ENCODE measurements at regions not wholly inside any gene's neighbourhood (a gene's known extent, or its start where the extent isn't known, plus 50 kb on each side); places are given as distances from the start of the nearest gene placed in this dataset.
"Not testable (repeated sequence)": the region's sequence is repeated elsewhere in the genome, so short reads cannot be mapped to it uniquely, and the experiment has no call there.

- intact Hi-C loops (cut with DNase I); DNase-seq (ENCODE audit: low spot score): not testable (repeated sequence)
Observed at GRCh38 chr7:57060506-57060905, 71.7 kb downstream of the ZNF479 start.

- intact Hi-C loops (cut with DNase I); DNase-seq (ENCODE audit: low spot score): not testable (repeated sequence)
Observed at GRCh38 chr7:57016341-57016740, 115.9 kb downstream of the ZNF479 start.

GRCh38 chr7:57013707-57014106, 118.5 kb downstream of the ZNF479 start:
- peak; percentile 66 for DNase-seq (ENCODE audit: low spot score)
- intact Hi-C loops (cut with DNase I): not testable (repeated sequence)

- intact Hi-C loops (cut with DNase I); DNase-seq (ENCODE audit: low spot score): not testable (repeated sequence)
Observed at GRCh38 chr7:57012907-57013306, 119.3 kb downstream of the ZNF479 start.

- DNase-seq (ENCODE audit: low spot score): peak; percentile 72
- intact Hi-C loops (cut with DNase I): not testable (repeated sequence)
Observed at GRCh38 chr7:57009230-57009629, 123.0 kb downstream of the ZNF479 start.

GRCh38 chr7:57005974-57006373, 126.3 kb downstream of the ZNF479 start:
- DNase-seq (ENCODE audit: low spot score); intact Hi-C loops (cut with DNase I): not testable (repeated sequence)

GRCh38 chr7:57003821-57004220, 128.4 kb downstream of the ZNF479 start:
- intact Hi-C loops (cut with DNase I): not testable (repeated sequence)

GRCh38 chr7:57001926-57002325, 130.3 kb downstream of the ZNF479 start:
- intact Hi-C loops (cut with DNase I): not testable (repeated sequence)
- DNase-seq (ENCODE audit: low spot score): peak; percentile 71

More at GRCh38 chr7:57003821-57004220, 128.4 kb downstream of the ZNF479 start:
- not testable (repeated sequence) for DNase-seq (ENCODE audit: low spot score)

GRCh38 chr7:56993779-56994178, 138.5 kb downstream of the ZNF479 start:
- DNase-seq (ENCODE audit: low spot score); intact Hi-C loops (cut with DNase I): not testable (repeated sequence)

- peak; percentile 26 for DNase-seq (ENCODE audit: low spot score)
- intact Hi-C loops (cut with DNase I): not testable (repeated sequence)
Observed at GRCh38 chr7:56957737-56958408, 174.4 kb downstream of the ZNF479 start.

- peak; percentile 49 for DNase-seq (ENCODE audit: low spot score)
- intact Hi-C loops (cut with DNase I): not testable (repeated sequence)
Observed at GRCh38 chr7:56957086-56957485, 175.2 kb downstream of the ZNF479 start.

- intact Hi-C loops (cut with DNase I); DNase-seq (ENCODE audit: low spot score): not testable (repeated sequence)
Observed at GRCh38 chr7:56948390-56949379, 183.6 kb downstream of the ZNF479 start.

GRCh38 chr7:56940050-56940449, 192.2 kb downstream of the ZNF479 start:
- intact Hi-C loops (cut with DNase I); DNase-seq (ENCODE audit: low spot score): not testable (repeated sequence)

GRCh38 chr7:56923892-56924291, 208.3 kb downstream of the ZNF479 start:
- intact Hi-C loops (cut with DNase I); DNase-seq (ENCODE audit: low spot score): not testable (repeated sequence)

GRCh38 chr7:56910973-56911372, 221.3 kb downstream of the ZNF479 start:
- intact Hi-C loops (cut with DNase I); DNase-seq (ENCODE audit: low spot score): not testable (repeated sequence)

GRCh38 chr7:56889454-56889853, 242.8 kb downstream of the ZNF479 start:
- DNase-seq (ENCODE audit: low spot score); intact Hi-C loops (cut with DNase I): not testable (repeated sequence)

- intact Hi-C loops (cut with DNase I); DNase-seq (ENCODE audit: low spot score): not testable (repeated sequence)
Observed at GRCh38 chr7:56885132-56885531, 247.1 kb downstream of the ZNF479 start.

GRCh38 chr7:56882318-56882717, 249.9 kb downstream of the ZNF479 start:
- DNase-seq (ENCODE audit: low spot score); intact Hi-C loops (cut with DNase I): not testable (repeated sequence)
